Peyer's patch (tissue), 4 donors: ENCODE measurements at regions not wholly inside any gene's neighbourhood (a gene's known extent, or its start where the extent isn't known, plus 50 kb on each side); places are given as distances from the start of the nearest gene placed in this dataset.

Experiments used
- CTCF ChIP-seq, 6 experiments: fragments of 450-650 bp in 4 of 6; fragments of 200-600 bp in 2 of 6; sonication (generic) in 1 of 6; IDR thresholded peaks; one replicate each; pipeline ENCODE4 v1.5.1; 2017 to 2019; ENCODE audit warnings: antibody characterized with exemption in 6 of 6, mild to moderate bottlenecking in 3 of 6, moderate library complexity in 1 of 6
- POLR2A ChIP-seq, 2 donors: fragments of 450-650 bp; IDR thresholded peaks; one replicate each; pipeline ENCODE4 v1.5.1; 2017; ENCODE audit warnings: antibody characterized with exemption in 2 of 2, mild to moderate bottlenecking in 2 of 2, moderate library complexity in 2 of 2

- no peak for TF ChIP-seq POLR2A (IDR thresholded peaks at IDR 0.05)
- no peak for TF ChIP-seq CTCF (IDR thresholded peaks at IDR 0.05)
These were observed 461.3 kb downstream of the TMEM232 start for GRCh38 chr5:110265162-110265561.
